H1 (cell line): ENCODE measurements at regions not wholly inside any gene's neighbourhood (a gene's known extent, or its start where the extent isn't known, plus 50 kb on each side); places are given as distances from the start of the nearest gene placed in this dataset.

ENCODE experiments used
- CHD7 ChIP-seq: fragments of 300-600 bp; sonication (generic); IDR thresholded peaks from 2 replicates; pipeline ENCODE4 v1.7.1; 2012; ENCODE audit warnings: low read length, moderate library complexity, mild to moderate bottlenecking, inconsistent platforms; ENCODE audit not compliant: insufficient replicate concordance
- E2F6 ChIP-seq: IDR thresholded peaks from 2 replicates; pipeline ENCODE4 v1.6.1; 2012; ENCODE audit warnings: inconsistent platforms
- EGR1 ChIP-seq: IDR thresholded peaks from 2 replicates; pipeline ENCODE4 v1.6.1; 2011; ENCODE audit warnings: low read depth, low read length, borderline replicate concordance
- HDAC6 ChIP-seq: IDR thresholded peaks from one replicate; pipeline ENCODE4 v1.7.1; 2012; ENCODE audit warnings: low read depth, mild to moderate bottlenecking, inconsistent platforms, low read length, moderate library complexity
- KDM1A ChIP-seq: fragments of 200-600, 300-600 bp; sonication (generic); IDR thresholded peaks from 2 replicates; pipeline ENCODE4 v1.7.1; 2016; ENCODE audit warnings: mild to moderate bottlenecking, low read length, borderline replicate concordance
- SP1 ChIP-seq: IDR thresholded peaks from 2 replicates; pipeline ENCODE4 v1.6.1; 2011; ENCODE audit warnings: low read depth, low read length
- TAF1 ChIP-seq: IDR thresholded peaks from 2 replicates; pipeline ENCODE4 v1.6.1; 2011; ENCODE audit warnings: mild to moderate bottlenecking, low read depth, low read length
- TBP ChIP-seq: IDR thresholded peaks from 2 replicates; pipeline ENCODE4 v1.6.1; 2011; ENCODE audit warnings: low read depth, low read length, improper control_type of control experiment
- TCF12 ChIP-seq: IDR thresholded peaks from 2 replicates; pipeline ENCODE4 v1.6.1; 2011; ENCODE audit warnings: low read depth, mild to moderate bottlenecking, low read length
- ZNF274 ChIP-seq: IDR thresholded peaks from 2 replicates; pipeline ENCODE4 v1.7.0; 2012; ENCODE audit warnings: low read length, borderline replicate concordance; ENCODE audit errors: extremely low read depth

GRCh38 chr3:69493157-69493556 lies 107.3 kb upstream of the FRMD4B start (continued):
- TF ChIP-seq CHD7 (no peak), TAF1 (no peak), ZNF274 (no peak), EGR1 (no peak), E2F6 (no peak), KDM1A (no peak), HDAC6 (no peak), TBP (no peak), TCF12 (no peak), SP1 (no peak)
